SIG-M5 (cell line): ENCODE measurements at regions not wholly inside any gene's neighbourhood (a gene's known extent, or its start where the extent isn't known, plus 50 kb on each side); places are given as distances from the start of the nearest gene placed in this dataset.

Experiments used
- DNase-seq: peaks from one replicate; lab custom pipeline; 2025; lab: John Stamatoyannopoulos, UW

DNA sequence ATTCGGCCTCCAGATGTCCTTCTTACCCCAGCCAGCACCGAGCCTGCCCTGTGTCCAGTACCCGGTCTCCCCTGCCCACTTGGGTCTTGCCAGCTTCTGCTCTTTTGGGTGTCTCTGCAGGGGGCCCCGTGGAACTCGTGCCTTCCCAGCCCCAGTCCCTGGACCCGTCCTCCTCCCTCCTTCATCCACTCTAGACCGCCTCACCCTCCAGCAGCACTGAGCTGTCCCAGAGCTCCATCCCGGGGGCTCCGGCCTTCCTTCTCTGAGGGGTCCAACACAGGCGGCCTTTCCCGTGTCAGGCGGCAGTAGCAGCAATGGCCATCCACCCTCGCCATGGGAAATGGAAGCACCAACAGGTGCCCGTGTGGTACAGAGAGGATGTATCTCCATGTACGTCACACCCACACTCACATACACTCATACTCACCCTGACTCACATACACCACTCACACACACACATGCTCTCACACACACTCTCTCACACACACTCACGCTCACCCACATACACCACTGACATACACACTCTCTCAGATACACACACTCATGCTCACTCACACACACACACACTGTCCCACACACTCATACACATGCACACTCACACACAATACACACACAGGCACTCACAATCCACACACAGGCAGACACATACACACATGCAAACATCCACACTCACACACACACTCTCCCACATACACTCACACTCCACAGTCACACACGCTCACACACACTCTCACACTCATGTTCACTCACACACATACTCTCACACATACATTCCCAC, 827.5 kb upstream of the SALL3 start:
- no peak for DNase-seq

DNA sequence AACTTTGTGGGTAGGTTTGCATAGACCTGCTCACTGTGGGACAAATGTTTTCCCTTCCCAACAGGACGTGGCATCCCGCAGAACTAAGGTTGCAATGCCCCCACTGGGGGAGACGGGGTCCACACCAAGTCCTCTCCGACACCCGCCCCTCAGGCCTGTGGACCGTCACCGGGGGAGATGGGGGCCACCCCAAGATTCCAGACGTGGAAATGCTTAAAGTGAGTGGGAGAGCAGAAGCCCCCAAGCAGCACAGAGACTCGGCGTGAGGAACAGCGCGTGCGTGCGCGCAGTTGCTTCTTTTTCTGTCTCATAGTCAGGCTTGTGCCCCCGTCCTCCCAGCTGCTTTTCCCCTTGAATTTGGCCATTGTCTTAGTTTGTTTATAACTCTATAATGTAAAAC, 826.3 kb upstream of the SALL3 start:
- no peak for DNase-seq

DNA sequence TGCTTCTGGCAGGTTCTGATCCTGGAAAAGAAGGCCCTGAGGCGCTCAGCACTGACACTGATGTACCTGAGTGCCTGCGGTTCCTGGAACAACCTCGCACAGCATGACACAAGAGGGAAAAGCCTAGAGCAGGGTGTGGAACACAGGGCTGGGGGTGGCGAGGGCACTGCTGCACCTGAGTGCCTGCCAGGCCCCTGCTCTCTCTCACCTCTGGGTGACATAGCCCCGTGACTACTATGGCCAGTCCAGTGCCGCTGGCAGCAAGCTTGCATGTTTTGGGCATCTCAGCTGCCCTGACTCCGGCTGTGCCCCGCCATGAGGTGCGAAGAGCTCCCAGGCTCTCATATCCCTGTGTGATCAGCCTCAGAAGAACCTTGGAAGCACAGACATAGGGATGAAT, 825.2 kb upstream of the SALL3 start:
- no peak for DNase-seq

DNA sequence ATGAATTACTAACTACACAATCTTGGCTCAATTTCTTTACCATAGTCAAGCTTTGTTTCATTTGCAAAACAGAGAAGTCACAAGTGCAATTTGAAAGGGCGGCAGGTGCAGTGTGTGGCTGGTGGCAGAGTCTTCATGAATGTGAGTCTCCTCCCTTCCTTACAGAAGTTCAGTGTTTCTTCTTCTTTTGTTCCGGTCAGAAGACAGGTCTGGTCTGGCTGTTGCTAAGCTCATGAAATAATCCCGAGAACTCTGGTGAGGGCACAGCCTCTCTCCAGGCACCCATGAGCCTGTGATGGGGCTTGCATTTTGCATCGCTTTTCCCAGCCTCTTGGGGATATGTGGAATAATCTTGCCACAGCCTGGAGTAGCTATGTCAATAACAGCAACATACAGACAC, 824.8 kb upstream of the SALL3 start:
- no peak for DNase-seq

DNA sequence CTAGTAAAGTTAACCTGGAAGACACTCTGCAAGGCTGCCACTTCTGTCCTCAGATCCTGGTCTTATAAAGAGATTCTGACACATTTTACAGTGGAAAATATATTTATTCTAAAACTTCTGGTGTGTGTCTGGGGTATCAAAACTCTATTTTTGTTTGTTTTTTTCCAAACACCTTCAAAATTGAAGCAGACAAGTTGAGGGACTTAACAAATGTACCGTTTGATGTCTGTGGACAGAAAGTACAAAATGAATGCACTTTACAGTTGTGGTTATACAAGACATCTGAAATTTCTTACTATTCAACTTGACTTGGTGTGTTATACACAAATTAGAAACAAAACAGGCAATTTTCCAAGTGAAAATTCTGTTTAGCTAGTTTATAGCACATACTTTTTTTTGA, 823.2 kb upstream of the SALL3 start:
- no peak for DNase-seq

DNA sequence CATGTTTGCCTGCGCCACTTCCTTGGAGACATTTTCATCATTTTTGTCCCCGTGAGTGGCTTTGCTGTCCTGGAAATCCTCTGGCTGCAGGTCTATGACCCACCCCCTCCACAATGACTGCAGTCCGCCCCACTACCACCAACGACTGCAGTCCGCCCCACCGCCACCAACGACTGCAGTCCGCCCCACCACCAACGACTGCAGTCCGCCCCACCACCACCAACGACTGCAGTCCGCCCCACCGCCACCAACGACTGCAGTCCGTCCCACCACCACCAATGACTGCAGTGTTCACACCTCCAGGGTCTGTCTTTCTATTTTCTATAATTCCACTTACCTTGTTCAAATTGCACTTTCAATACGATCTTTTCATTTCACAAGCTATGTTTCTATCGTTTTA, 820.7 kb upstream of the SALL3 start:
- DNase-seq, result no peak

DNA sequence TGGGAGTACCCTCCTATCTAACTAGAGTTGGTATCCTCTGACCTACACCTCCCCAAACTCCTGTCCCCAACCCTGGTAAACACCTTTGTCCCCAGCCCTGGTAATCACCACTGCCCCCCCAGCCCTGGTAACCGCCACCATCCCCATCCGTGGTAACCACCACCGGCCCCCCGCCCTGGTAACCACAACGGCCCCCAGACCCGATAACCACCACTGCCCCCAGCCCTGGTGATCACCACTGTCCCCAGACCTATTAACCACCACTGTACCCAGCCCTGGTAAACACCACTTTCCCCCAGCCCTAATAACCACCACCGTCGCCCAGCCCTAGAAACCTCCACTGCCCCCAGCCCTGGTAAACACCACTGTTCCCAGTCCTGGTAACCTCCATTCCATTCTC, 820.2 kb upstream of the SALL3 start:
- DNase-seq, result no peak

DNA sequence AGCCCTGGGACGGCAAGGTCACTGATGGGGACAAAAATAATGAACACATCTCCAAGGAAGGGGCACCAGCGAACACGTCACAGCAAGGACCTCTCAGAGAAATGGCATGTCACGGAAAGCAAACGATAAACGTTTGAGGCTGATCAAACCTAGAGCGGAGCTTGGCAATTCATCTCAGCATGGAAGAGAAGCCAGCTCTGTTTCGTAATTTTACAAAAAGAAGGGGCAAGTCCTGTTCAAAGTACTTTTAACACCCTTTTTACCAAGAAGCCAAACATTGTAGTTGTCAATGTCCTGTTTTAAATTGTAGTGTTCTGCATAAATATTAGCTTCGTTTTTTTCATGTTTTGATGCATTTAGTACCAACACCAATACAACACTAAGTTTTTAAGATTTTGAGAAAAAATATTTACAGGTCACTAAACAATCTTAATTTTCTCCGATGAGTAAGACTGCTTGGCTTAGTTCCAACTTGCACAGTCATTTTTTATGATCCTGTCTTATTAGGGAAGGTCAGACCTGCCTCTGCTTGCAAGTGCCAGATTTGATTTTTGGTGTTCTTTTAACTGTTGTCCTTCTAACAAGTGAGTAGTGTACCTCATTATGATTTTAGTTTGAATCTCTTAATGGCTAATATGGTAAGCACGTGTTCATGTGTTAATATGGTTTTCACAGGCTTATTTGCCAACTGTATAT, 818.5 kb upstream of the SALL3 start:
- DNase-seq, result no peak

DNA sequence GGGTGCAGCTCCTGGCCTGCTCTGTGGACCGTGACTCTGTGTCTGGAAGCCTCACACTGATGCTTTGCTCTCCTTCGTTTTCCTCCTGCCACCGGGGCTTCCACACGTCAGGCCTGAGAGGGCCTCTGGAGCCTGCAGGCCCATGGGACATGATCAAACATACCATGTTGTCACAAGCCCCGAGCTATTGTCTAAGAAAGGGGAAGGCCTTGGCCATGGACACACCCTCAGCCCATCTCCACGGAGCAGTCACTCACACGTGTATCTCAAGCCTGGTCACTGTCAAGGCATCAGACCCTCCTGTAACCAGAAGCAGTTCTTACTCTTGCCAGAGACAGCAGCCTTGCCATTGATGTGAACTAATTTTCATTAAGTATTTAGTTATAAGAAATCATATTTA, 814.1 kb upstream of the SALL3 start:
- DNase-seq, result no peak

DNA sequence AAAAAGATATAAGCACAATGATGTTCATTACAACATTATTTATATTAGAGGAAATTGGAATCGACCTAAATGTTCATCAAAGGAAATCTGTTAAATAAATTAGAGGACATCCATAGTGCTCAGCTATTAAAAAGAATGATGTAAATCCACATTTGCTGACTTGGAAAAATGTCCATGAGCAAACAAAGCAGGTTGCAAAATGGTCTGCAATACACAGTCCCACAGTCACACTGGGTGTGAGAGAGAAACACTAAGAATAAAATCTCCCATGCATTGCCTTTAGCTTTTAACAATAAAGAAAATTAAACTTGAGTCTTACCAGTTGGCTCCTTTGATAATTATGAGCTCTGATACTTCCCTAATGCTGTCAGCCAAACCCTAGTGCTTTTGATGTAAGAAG, 811.1 kb upstream of the SALL3 start:
- DNase-seq, result no peak

DNA sequence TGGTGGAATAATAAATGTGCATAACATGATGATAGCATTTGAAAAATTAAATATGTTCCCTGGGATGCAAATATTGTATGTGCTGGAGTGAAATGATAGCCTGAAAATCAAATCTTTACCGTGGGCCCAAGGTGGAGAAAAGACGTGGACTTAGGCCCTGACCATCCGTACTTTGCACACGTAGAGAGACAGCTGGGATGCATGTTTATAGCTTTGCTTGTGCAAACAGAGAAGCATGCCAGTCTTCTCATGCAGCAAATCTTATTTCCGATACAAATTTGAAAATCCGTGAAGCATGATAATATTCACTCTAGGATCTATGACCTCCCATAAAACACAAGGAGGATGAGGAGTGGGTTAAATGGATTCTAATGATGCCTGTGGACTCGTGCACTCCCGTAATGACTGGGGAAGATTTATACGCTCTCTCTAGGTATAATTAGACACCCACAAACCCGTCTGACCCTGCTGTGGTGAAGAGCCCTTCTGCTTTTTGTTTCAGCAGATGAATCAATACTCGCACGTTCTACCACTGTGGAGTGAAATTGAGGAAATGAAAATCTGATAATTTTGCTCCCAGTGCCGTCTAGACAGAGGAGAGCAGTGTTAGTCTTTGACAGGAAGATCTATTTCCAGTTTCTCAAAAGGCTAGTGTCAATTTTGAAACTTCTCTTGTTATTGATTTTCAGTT, 810.3 kb upstream of the SALL3 start:
- no peak for DNase-seq

DNA sequence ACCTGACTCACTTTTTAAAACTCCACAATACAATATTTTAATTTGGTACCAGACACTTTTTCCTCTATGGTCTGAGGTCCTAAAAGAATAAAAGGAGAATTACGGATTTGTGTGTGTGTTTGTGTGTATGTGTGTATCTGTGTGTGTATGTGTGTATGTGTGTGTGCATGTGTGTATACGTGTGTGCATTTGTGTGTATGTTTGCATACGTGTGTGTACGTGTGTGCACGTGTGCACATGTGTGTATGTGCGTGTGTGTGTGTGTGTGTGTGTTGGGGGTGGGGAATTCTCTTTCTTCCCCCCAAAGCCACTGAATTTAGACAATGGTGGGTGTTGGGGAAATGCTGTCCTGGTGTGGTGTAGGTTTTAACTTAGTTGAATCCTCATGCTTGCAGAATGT, 807.7 kb upstream of the SALL3 start:
- no peak for DNase-seq

DNA sequence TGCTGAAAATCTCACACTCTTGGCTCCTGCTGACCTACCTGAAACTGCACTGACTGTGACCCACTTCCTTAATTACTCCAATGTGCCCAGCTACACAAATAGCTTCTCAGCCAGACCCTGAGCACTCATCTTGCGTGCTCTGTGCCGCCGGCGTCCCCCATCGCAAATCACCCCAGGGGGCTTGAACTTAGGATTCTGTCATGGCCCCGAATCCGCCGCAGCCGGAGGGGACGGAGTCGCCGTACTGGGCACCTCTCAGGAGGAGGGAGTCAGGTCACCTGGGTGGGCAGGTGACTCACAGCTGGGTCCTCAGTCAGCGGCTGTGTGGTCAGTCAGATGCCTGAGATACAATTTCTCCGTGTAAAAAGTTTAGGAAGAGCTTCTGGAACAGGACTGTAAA, 804.9 kb upstream of the SALL3 start:
- DNase-seq, result no peak

DNA sequence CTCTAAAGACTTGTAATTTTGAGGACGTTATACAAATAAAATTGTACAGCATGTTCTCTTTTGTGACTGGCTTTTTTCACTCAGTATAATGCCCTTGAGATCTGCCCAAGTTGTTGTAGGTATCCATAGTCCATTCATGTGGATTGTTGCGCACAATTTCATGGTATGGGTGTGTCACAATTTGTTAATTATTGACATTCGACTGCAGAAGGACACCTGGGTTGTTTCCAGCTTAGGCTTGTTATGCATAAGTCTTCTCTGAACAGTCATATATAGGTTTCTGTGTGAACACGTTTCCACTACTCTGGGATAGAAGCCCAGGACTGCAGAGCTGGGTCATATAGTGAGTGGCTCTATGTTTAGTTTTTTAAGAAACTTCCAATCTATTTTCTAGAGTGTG, 800.8 kb upstream of the SALL3 start:
- DNase-seq, result no peak

DNA sequence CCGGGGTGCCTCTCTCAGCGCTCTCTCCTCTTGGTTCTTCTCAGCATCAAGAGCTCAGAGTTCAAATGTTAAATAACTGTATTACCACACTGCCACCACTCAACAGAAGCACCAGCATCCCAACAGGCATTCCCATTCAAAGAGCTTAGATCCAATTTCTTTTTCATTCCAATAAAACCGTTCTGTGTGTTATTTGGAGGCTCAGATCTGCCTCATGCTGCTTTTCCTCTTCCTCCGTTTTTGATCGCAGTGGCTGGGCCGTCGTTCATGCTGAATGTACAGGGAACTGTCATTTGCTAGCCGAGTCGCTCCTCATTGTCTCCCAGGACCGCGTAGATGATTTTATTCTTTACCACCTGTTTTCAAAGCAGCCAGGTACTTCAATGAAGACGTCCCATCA, 798.9 kb upstream of the SALL3 start:
- no peak for DNase-seq

DNA sequence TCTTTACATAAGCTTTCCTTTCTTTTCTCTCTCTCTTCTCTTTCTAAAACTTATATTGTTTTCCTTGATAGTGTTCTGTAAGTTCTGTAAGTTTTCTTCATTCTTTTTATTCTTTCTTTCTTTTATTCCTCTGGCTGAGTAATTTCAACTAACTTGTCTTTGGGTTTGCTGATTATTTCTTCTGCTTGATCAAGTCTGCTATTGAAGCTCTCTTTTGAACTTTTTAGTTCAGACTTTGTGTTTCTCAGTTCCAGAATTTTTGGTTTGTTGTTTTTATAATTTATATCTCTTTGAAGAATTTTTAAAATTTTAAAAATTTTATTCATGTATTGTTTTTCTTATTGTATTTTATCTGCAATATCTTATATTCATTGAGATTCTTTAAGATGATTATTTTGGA, 795.8 kb upstream of the SALL3 start:
- DNase-seq, result no peak

DNA sequence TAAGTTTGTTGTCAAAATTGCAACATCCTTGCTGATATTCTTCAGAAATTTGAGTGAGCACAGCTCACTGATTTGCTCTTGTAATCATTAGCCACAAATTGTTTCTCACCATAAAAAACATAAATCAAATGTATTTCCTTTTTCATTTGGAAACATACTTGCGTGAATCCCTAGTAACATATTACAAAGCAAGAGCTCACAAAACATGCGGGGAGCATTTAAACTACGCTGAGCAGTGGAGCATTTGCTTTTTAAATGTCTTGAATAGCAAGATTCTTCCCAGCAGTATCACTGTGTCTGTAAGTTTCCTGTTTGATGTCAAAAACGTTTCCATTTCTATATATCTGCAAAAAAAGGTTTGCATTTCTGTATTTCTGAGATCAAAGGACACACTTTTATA, 788.3 kb upstream of the SALL3 start:
- no peak for DNase-seq

DNA sequence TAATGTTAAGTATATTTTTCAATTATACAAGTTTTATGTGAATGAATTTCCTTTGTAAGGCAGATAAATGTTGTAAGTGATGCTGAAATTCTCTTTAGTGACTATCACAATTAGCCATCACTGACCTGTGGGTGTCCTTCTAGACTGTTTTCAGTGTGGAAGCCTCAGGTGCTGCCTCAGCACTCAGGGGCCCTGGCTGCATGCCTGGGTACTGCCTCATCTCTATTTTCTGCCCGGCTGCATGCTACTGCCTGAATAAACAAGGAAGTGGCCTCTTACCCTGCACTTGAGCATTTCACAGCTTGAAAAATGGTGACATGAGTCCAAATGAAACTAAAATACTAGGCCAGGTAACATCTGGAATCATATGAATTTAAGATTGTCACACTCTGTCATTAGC, 787.6 kb upstream of the SALL3 start:
- DNase-seq, result no peak

DNA sequence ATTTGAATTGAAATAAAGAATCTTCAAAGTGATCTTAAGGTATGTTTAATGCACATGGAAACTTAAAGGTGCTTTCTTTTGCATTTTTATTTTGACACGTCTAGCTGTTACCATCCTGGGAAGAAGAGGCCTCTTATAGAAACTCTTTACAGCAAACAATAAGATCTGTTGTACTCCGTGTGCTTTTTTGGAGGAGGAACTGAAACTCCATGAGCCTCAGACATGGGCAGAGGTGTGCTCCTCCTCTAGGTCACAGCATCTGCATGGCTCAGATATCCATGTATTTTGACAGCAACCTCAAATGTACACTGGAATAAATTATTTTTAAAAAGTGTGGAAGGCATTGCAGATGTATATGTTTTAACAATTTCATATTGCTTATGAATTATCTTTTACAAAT, 783.3 kb upstream of the SALL3 start:
- DNase-seq, result no peak

DNA sequence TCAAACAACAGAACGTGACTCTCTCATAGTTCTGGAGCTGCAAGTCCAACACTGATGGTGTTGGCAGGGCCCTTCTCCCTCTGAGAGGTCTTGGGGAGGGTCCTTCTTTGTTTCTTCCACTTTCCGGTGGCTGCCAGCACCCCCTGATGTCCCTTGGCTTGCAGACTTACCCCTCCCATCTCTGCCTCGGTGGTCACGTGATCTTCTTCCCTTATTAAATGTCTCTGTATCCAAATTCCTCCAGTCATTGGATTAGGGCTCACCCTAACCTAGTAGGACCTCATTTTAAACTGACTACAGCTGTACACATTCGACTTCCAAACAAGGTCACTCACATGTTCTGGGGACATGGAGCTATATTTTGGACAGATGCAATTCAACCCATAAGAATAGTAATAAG, 780.6 kb upstream of the SALL3 start:
- no peak for DNase-seq

DNA sequence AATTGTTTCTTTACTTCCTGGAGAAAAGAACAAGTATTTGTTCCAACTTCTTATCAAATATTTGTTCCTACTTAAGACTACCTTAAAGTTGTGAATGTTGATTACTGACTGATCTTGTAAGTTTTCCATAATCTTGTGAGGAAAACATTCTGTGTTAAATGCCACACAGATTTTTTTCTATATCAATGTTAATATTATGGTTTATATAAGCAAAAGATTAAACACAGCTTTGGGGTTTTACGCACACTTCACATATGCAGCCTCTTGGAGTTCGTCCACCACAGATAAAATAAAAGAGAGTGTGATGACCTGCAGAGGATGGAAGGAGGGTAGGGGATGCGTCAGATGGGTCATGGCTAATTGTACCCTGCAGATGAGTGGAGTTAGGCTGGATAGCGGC, 780.0 kb upstream of the SALL3 start:
- DNase-seq, result no peak

DNA sequence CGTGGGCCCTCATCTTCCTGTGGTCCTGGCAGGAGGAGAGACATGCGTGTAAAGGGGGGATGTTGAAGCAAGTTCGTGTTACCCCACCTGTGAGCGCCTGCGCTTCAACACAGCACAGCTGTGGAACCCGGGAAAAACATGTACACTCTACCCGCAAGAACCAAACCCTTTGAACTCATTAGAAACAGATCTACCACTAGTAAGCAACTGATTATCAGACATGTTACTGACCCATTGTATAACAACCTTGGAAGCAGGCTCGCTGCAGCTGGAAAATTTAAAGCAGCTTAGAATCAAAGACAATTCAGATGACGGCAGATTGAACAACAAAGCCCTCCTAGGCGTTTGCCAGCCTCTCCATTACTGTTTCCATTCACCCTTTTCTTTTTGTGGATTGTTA, 771.7 kb upstream of the SALL3 start:
- no peak for DNase-seq

DNA sequence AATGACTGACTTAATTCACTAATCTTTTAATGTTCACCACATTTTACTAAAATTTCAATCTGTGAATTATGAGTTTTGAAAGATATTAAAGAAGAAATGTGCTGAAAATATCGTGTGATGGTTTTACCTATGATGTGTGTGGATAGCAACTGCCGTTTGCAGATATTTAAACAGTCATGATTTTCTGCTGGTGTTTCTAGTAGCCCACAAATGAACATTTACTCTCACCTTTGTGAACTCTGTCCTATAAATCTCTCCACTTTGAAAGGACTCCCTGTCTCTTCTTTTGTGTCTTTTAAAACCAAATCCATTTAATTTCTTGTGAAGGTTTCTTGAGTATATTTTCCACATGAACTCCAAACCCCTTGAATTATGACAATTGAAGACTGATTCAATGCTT, 771.2 kb upstream of the SALL3 start:
- no peak for DNase-seq
